ENCODE measurements at regions not wholly inside any gene's neighbourhood (a gene's known extent, or its start where the extent isn't known, plus 50 kb on each side); places are given as distances from the start of the nearest gene placed in this dataset.
"Not testable (repeated sequence)": the region's sequence is repeated elsewhere in the genome, so short reads cannot be mapped to it uniquely, and the experiment has no call there.

DNA sequence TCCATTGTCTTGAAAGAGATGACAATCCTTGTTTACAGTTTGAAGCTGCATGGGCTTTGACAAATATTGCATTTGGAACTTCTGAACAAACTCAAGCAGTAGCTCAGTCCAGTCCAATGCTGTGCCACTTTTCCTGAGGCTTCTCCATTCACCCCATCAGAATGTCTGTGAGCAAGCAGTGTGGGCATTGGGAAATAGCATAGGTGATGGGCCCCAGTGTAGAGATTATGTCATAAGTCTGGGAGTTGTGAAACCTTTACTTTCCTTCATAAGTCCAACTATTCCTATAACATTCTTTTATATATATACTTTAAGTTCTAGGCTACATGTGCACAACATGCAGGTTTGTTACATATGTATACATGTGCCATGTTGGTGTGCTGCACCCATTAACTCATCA lies 163.4 kb upstream of the NT5E start:
- in situ Hi-C loops (cut with MboI; ENCODE audit: low sequenced_read_pairs); H3K4me3 ChIP-seq: not testable (repeated sequence)

DNA sequence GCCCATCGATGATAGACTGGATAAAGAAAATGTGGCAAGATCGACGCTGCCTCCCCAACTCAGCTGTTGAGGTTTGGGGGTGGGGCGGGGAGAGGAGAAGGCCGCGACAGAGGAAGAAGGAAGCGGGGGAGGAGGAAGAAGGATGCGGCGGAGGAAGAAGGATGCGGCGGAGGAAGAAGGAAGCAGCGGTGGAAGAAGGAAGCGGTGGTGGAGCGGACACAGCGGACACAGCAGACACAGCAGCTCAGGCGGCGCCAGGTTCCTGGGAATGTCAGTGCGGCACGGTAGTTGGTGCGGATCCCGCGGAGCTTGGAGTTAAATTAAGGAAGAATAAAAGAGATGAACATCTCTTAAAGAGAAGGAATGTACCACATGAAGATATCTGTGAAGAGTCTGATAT lies 163.9 kb upstream of the NT5E start:
- Histone ChIP-seq H3K9me3 (no peaks in the 10 kb centered on the region), H3K27me3 (ENCODE audit: low read depth) (no peaks in the 10 kb centered on the region), H3K4me1 (no peaks in the 10 kb centered on the region), H3K4me3 (no peak overlapping the region), H3K36me3 (replicated peaks) (no peaks in the 10 kb centered on the region)
- in situ Hi-C loops (cut with MboI; ENCODE audit: low sequenced_read_pairs): no loop called here
- no peak for DNase-seq (ENCODE audit: low spot score in 2 of 2)

More for the DNA sequence above, 163.4 kb upstream of the NT5E start:
- H3K4me1 ChIP-seq; H3K36me3 ChIP-seq (replicated peaks); H3K9me3 ChIP-seq; H3K27me3 ChIP-seq (ENCODE audit: low read depth); DNase-seq (ENCODE audit: low spot score in 2 of 2): not testable (repeated sequence)

DNA sequence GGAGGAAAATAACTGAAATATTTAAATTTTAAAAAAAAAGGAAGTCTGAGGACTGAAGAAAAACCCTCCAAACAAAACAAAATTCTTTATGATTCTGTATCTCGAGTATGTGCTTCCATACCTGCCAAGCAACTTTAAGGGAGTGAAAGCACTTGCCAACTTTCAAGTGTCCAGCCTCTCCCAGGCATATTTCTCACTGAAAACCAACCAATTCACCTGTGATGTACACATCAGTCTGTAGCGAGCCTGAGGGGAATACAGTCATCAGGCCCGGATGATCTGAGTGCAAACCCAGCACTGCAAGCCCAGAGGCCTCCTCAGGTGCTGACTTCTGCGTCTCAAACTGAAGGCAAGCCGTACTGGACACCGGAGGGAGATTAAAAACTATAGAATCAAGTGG lies 164.8 kb upstream of the NT5E start:
- in situ Hi-C loops (cut with MboI; ENCODE audit: low sequenced_read_pairs): no loop called here
- no peak for DNase-seq (ENCODE audit: low spot score in 2 of 2)
- Histone ChIP-seq H3K9me3 (no peaks in the 10 kb centered on the region), H3K4me1 (no peaks in the 10 kb centered on the region), H3K36me3 (replicated peaks) (no peaks in the 10 kb centered on the region), H3K27me3 (ENCODE audit: low read depth) (no peaks in the 10 kb centered on the region), H3K4me3 (no peak overlapping the region)

DNA sequence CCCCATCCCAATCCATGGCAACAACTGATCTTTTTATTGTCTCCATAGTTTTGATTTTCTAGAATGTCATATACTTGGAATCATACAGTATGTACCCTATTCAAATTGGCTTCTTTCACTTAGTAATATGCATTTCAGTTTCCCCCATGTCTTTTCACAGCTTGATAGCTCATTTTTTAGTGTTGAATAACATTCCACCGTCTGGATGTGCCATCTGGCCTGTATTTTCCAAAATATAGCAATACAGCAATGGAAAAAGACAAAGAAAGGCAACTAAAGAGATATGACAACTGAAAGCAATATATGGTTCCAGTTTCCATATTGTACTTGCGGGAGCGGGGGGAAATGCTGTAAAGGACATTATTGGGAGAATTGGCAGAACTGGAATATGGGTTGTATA lies 166.4 kb upstream of the NT5E start:
- DNase-seq (ENCODE audit: low spot score in 2 of 2): no peak
- Histone ChIP-seq H3K27me3 (ENCODE audit: low read depth) (no peaks in the 10 kb centered on the region), H3K4me3 (no peak overlapping the region), H3K4me1 (no peaks in the 10 kb centered on the region), H3K9me3 (no peaks in the 10 kb centered on the region), H3K36me3 (replicated peaks) (no peaks in the 10 kb centered on the region)
- in situ Hi-C loops (cut with MboI; ENCODE audit: low sequenced_read_pairs): no loop called here

DNA sequence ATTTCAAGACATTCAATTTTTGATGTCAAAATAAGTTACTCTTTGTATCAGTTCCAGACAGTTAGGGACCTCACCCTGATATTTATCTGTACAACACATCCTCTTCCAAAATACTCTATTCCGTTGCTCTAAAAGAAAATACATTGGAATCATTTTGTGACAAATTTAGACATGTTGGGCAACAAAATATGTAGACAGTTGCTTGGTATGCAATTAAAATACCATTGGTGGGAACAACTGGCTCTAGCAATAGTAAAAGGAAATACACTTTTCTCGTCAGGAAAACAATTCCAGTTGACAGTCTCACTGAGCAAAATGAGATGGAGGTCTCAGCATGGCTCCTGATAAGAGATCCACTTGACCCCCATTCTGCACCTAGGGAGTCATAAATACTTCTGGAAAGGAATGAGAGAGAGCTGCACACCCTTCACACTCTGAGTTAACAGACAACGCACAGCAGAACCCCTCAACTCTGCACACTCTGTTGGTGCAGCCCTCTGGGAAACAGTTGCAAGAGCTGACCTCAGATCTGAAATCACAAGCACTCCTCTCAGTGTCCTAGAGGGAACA lies 171.3 kb upstream of the NT5E start:
- H3K27me3 ChIP-seq (ENCODE audit: low read depth): no peaks in the 10 kb centered on the region
- H3K4me1 ChIP-seq: no peaks in the 10 kb centered on the region
- in situ Hi-C loops (cut with MboI; ENCODE audit: low sequenced_read_pairs): no loop called here
- no peak for DNase-seq (ENCODE audit: low spot score in 2 of 2)
- H3K36me3 ChIP-seq (replicated peaks): no peaks in the 10 kb centered on the region
- H3K4me3 ChIP-seq: no peak overlapping the region
- no peaks in the 10 kb centered on the region for H3K9me3 ChIP-seq

DNA sequence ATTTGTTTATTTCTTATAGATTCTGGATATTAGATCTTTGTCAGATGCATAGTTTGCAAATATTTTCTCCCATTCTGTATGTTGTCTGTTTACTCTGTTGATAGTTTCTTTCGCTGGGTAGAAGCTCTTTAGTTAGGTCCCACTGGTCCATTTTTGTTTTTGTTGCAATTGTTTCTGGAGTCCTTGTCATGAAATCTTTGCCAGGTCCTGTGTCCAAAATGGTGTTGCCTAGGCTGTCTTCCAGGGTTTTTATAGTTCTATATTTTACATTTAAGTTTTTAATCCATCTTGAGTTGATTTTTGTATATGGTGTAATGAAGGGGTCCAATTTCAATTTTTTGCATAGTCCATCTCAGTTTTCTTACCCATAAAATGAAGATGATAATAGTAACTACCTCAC lies 173.9 kb upstream of the NT5E start:
- H3K36me3 ChIP-seq (replicated peaks); H3K9me3 ChIP-seq; H3K4me3 ChIP-seq; DNase-seq (ENCODE audit: low spot score in 2 of 2); H3K4me1 ChIP-seq; in situ Hi-C loops (cut with MboI; ENCODE audit: low sequenced_read_pairs); H3K27me3 ChIP-seq (ENCODE audit: low read depth): not testable (repeated sequence)

DNA sequence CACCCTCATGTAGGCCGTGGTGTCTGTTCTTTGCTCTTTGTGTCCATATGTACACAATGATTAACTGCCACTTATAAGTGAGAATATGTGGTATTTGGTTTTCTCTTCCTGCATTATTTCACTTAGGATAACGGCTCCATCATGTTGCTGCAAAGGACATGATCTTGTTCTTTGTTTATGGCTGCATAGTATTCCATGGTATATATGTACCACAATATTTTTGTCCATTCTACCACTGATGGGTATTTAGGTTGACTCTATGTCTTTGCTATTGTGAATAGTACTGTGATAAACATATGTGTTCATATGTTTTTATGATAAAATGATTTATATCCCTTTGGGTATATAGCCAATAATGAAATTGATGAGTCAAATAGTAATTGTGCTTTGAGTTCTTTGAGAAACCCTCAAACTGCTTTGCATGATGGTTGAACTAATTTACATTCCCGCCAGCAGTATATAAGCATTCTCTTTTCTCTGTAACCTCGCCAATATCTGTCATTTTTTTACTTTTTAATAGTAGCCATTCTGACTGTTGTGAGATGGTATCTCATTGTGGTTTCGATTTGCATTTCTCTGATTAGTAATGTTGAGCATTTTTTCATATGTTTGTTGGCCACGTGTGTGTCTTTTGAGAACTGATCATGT lies 174.4 kb upstream of the NT5E start:
- H3K27me3 ChIP-seq (ENCODE audit: low read depth): no peaks in the 10 kb centered on the region
- in situ Hi-C loops (cut with MboI; ENCODE audit: low sequenced_read_pairs): no loop called here
- no peak overlapping the region for H3K4me3 ChIP-seq
- no peaks in the 10 kb centered on the region for H3K36me3 ChIP-seq (replicated peaks)
- DNase-seq (ENCODE audit: low spot score in 2 of 2): no peak
- no peaks in the 10 kb centered on the region for H3K4me1 ChIP-seq
- no peaks in the 10 kb centered on the region for H3K9me3 ChIP-seq

DNA sequence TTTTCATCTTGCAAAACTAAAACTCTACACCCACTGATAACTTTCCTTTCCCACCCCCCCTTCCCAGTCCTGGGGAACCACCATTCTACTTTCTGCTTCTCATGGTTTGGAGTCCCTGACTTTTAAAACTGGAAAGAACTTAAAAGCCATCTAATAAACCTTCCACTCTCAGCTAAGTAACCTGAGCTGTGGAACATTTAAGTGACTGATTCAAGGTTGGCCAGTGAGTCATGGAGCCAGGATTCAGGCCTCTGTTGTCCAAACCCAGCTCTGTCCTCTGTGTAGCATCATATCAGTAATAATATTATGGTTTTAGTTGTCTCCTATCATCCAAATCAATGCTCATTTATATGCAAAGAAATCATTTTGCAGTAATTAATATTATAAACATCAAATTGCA lies 176.0 kb upstream of the NT5E start:
- DNase-seq (ENCODE audit: low spot score in 2 of 2): no peak
- H3K9me3 ChIP-seq: no peaks in the 10 kb centered on the region
- H3K36me3 ChIP-seq (replicated peaks): no peaks in the 10 kb centered on the region
- no peak overlapping the region for H3K4me3 ChIP-seq
- H3K4me1 ChIP-seq: no peaks in the 10 kb centered on the region
- in situ Hi-C loops (cut with MboI; ENCODE audit: low sequenced_read_pairs): no loop called here
- H3K27me3 ChIP-seq (ENCODE audit: low read depth): no peaks in the 10 kb centered on the region

DNA sequence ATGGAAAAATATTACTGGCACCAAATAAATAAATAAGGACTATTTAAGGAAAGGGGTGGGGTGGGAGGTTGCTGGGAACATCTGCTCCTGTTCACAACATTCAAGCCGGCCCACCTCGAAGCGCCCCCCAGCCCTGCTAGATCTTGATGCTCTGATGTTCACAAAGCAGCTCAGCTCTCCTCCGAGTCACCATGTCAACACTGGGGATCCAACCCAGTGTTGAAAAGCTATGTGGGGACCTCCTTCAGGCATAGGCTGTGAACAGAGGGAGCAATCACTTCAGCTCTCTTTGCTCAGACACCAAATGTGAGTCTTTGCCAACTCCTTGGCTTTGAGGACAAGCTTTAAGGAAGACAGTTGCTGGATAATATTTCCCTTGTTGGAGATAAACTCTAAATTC lies 176.8 kb upstream of the NT5E start:
- Histone ChIP-seq H3K36me3 (replicated peaks) (no peaks in the 10 kb centered on the region), H3K4me1 (no peaks in the 10 kb centered on the region), H3K4me3 (no peak overlapping the region), H3K27me3 (ENCODE audit: low read depth) (no peaks in the 10 kb centered on the region), H3K9me3 (no peaks in the 10 kb centered on the region)
- in situ Hi-C loops (cut with MboI; ENCODE audit: low sequenced_read_pairs): no loop called here
- DNase-seq (ENCODE audit: low spot score in 2 of 2): no peak

DNA sequence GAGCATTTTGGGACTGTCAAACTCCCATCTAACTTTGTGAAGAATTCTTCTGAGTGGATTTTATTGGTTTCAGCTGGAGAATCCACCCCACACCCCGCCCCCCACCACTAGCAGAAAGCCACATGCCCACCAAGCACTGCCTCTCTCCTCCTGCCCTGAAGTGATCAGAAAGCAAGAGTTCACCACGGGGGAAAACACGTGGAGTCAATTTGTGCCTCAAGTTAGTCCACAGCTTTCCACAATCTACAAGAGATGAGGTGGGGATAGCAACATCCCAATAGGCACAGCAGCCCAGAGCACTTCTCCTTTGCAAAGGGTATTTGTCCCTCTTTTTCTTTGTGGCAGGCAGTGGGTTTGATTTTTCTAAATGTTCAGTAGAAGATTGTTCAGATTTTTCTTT lies 177.3 kb upstream of the NT5E start:
- Histone ChIP-seq H3K36me3 (replicated peaks) (no peaks in the 10 kb centered on the region), H3K4me3 (no peak overlapping the region), H3K9me3 (no peaks in the 10 kb centered on the region), H3K27me3 (ENCODE audit: low read depth) (no peaks in the 10 kb centered on the region), H3K4me1 (no peaks in the 10 kb centered on the region)
- DNase-seq (ENCODE audit: low spot score in 2 of 2): no peak
- in situ Hi-C loops (cut with MboI; ENCODE audit: low sequenced_read_pairs): no loop called here

DNA sequence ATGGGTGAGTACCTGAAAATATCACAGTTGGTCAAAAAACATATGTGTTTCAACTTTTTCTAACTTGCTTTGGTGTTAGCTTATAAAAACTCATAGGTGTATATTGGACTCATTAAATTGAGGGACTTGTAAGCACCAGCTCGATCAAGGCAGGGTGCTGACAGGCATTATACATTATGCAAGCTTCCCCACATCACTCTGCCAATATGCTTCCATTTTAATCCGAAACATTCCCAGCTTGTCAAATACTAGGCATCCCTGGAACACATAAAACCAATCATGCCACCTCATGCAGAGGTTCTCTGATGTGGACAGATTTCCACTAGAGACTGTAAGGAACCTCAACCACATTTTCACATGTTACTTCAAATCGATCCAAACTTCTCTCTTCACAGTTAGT lies 187.3 kb upstream of the NT5E start:
- no peak overlapping the region for H3K4me3 ChIP-seq
- no peak for DNase-seq (ENCODE audit: low spot score in 2 of 2)
- H3K27me3 ChIP-seq (ENCODE audit: low read depth): no peaks in the 10 kb centered on the region
- H3K4me1 ChIP-seq: no peaks in the 10 kb centered on the region
- in situ Hi-C loops (cut with MboI; ENCODE audit: low sequenced_read_pairs): no loop called here
- no peaks in the 10 kb centered on the region for H3K36me3 ChIP-seq (replicated peaks)
- H3K9me3 ChIP-seq: no peaks in the 10 kb centered on the region

DNA sequence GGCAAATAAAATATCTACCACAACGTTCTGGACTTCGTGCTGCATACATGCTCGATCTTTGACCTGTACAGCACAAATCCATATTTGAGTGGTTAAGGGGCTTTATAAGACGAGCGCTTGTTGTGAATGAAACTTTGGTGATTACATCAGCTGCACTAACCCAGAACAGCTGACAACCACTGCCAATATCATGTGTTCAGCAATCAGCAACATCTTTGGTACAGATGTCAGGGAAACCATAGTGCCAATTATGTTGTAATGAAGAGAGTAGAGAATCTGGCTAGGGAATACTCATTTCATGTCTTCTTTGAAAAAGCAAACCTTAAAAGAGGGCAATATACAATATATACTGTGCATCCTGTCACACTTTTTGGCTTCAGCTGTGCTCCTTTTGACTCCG lies 188.6 kb upstream of the NT5E start:
- H3K4me3 ChIP-seq: no peak overlapping the region
- in situ Hi-C loops (cut with MboI; ENCODE audit: low sequenced_read_pairs): no loop called here
- H3K9me3 ChIP-seq: no peaks in the 10 kb centered on the region
- no peak for DNase-seq (ENCODE audit: low spot score in 2 of 2)
- no peaks in the 10 kb centered on the region for H3K27me3 ChIP-seq (ENCODE audit: low read depth)
- H3K36me3 ChIP-seq (replicated peaks): no peaks in the 10 kb centered on the region
- no peaks in the 10 kb centered on the region for H3K4me1 ChIP-seq

DNA sequence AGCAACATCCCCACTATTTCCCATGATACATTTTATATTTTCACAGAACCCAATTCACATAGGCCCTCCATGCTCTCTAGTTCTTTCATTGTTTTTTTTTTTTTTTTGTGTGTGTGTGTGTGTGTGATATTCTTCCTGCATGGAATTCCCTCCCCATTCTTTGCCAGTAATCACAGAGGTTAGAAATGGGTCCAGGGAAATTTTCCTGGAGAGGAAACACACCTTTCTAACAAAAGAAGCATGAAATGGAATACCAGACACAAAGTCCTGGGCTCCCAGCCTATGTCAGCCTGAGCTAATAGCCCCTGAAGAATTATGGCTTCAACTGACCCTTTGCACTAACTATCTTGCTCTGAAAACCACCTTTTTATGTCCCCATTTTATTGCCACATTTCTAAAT lies 194.2 kb upstream of the NT5E start:
- no peaks in the 10 kb centered on the region for H3K9me3 ChIP-seq
- H3K4me3 ChIP-seq: no peak overlapping the region
- no peaks in the 10 kb centered on the region for H3K27me3 ChIP-seq (ENCODE audit: low read depth)
- DNase-seq (ENCODE audit: low spot score in 2 of 2): no peak
- in situ Hi-C loops (cut with MboI; ENCODE audit: low sequenced_read_pairs): no loop called here
- no peaks in the 10 kb centered on the region for H3K36me3 ChIP-seq (replicated peaks)
- H3K4me1 ChIP-seq: no peaks in the 10 kb centered on the region

DNA sequence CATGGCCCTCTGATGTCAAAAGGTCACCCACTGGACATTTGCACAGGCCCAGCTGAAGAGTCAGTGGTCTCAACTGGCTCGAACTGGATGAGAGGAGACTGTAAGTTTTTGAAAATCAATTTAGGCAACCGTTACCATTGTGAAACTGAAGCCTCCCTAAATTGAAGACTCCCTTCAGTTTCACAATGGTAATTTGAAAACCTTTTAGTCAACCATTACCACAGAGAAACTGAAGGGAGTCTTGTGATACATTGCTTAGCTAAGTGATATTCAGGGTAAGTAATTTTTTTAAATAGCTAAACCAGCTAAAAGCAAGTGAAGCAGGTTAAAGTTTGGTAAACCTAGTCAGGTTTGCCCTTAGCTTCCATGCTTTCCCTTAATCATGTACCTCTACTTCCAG lies 197.3 kb upstream of the NT5E start:
- H3K4me3 ChIP-seq: no peak overlapping the region
- in situ Hi-C loops (cut with MboI; ENCODE audit: low sequenced_read_pairs): no loop called here
- no peaks in the 10 kb centered on the region for H3K4me1 ChIP-seq
- no peaks in the 10 kb centered on the region for H3K36me3 ChIP-seq (replicated peaks)
- H3K9me3 ChIP-seq: no peaks in the 10 kb centered on the region
- no peaks in the 10 kb centered on the region for H3K27me3 ChIP-seq (ENCODE audit: low read depth)
- no peak for DNase-seq (ENCODE audit: low spot score in 2 of 2)

DNA sequence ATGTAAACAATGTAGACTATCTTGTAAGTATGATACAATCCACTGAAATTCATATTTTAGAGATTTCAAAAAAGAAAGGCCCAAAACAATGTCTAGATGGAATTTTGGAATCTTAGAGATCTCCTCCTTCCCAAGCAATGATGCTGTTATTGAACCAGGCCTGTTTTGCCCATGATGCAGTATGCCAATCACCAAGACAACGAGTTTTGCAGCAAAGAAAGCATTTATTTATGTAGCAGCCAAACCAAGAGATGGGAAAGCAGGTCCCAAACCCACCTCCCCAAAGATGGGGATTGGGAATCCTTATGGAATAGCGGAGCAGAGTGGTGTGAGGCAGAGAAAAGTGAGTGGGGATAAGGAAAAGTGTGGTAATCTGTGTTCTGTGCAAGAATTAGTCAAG lies 197.8 kb upstream of the NT5E start:
- no peaks in the 10 kb centered on the region for H3K9me3 ChIP-seq

More for the DNA sequence above, 197.8 kb upstream of the NT5E start:
- in situ Hi-C loops (cut with MboI; ENCODE audit: low sequenced_read_pairs): no loop called here
- H3K36me3 ChIP-seq (replicated peaks): no peaks in the 10 kb centered on the region
- H3K4me1 ChIP-seq: no peaks in the 10 kb centered on the region
- no peak for DNase-seq (ENCODE audit: low spot score in 2 of 2)
- no peaks in the 10 kb centered on the region for H3K27me3 ChIP-seq (ENCODE audit: low read depth)
- no peak overlapping the region for H3K4me3 ChIP-seq
